Endothelial cell of umbilical vein (primary cell): ENCODE measurements at regions not wholly inside any gene's neighbourhood (a gene's known extent, or its start where the extent isn't known, plus 50 kb on each side); places are given as distances from the start of the nearest gene placed in this dataset.

ENCODE experiments used
- BruUV-seq: library from RNA; stranded (reverse); fragments of 400-500 nt; replicated peaks from 2 replicates; lab custom pipeline; 2021; lab: Mats Ljungman, UMichigan
- CTCF ChIA-PET: fragments of 300-600, 350-600 bp; sonication (Branson Sonifier 250); formaldehyde crosslinking; loops from one replicate; lab custom pipeline; 2021; ENCODE audit warnings: antibody characterized with exemption, inconsistent platforms; lab: Charles Lee
- POLR2A ChIA-PET: fragments of 300-600, 350-600 bp; sonication (Branson Sonifier 250); formaldehyde crosslinking; loops from one replicate; lab custom pipeline; 2021; ENCODE audit warnings: antibody characterized with exemption, inconsistent platforms; lab: Charles Lee
- DNase-seq: peaks from one replicate; pipeline ENCODE4 v3.0.0-alpha.2; 2011; ENCODE audit warnings: low read depth, low spot score
- FAIRE-seq: peaks from 2 replicates; lab custom pipeline; 2011; peaks lifted over from hg19 to GRCh38; lab: Jason Lieb, UNC
- H2AFZ ChIP-seq: 2 replicates; pipeline ENCODE4 v1.6.0; 2012; ENCODE audit warnings: low read depth, low read length, control low read depth, inconsistent platforms
- H3K27ac ChIP-seq: 2 replicates; pipeline ENCODE4 v1.5.1; 2011; ENCODE audit warnings: low read depth, mild to moderate bottlenecking, control low read depth, low read length, moderate library complexity; ENCODE audit not compliant: insufficient read depth
- H3K27me3 ChIP-seq, 2 experiments: 2 replicates each; pipeline versions ENCODE4 v1.6.0 to v1.6.1; 2011; ENCODE audit warnings: low read length in 2 of 2, mixed read lengths in 1 of 2; ENCODE audit not compliant: control insufficient read depth in 2 of 2, insufficient read depth in 2 of 2
- H3K36me3 ChIP-seq, 2 experiments: 2 replicates in 1 of 2; 3 replicates in 1 of 2; pipeline ENCODE4 v1.5.1; 2011; ENCODE audit warnings: low read length in 2 of 2, mild to moderate bottlenecking in 1 of 2, moderate library complexity in 1 of 2; ENCODE audit not compliant: control insufficient read depth in 2 of 2, insufficient read depth in 2 of 2; ENCODE audit errors: extremely low read depth in 1 of 2
- H3K4me1 ChIP-seq: 3 replicates; pipeline ENCODE4 v1.5.1; 2011; ENCODE audit warnings: mild to moderate bottlenecking, low read length; ENCODE audit not compliant: control insufficient read depth, insufficient read depth; ENCODE audit errors: extremely low read depth
- H3K4me2 ChIP-seq: 2 replicates; pipeline ENCODE4 v1.6.1; 2011; ENCODE audit warnings: low read length, control low read depth, mixed read lengths; ENCODE audit not compliant: insufficient read depth
- H3K4me3 ChIP-seq, 3 experiments: fragments of 200-600 bp in 1 of 3; sonication (generic), shearing (Covaris generic) in 1 of 3; replicated peaks in 1 of 3; 2 replicates each; pipeline ENCODE4 v1.5.1; 2011 to 2016; ENCODE audit warnings: control low read depth in 3 of 3, low read length in 3 of 3, mild to moderate bottlenecking in 2 of 3, inconsistent platforms in 1 of 3, low read depth in 1 of 3, moderate library complexity in 1 of 3; ENCODE audit not compliant: insufficient read depth in 1 of 3
- H3K79me2 ChIP-seq: 2 replicates; pipeline ENCODE4 v1.6.0; 2012; ENCODE audit warnings: low read length, inconsistent platforms; ENCODE audit not compliant: control insufficient read depth, insufficient read depth
- H3K9ac ChIP-seq: replicated peaks from 2 replicates; pipeline ENCODE3; 2011; ENCODE audit warnings: low read length, control low read depth; ENCODE audit not compliant: insufficient read depth; ENCODE audit errors: extremely low read depth
- H3K9me1 ChIP-seq: replicated peaks from 3 replicates; pipeline ENCODE4 v1.6.0; 2011; ENCODE audit warnings: mild to moderate bottlenecking, low read length; ENCODE audit not compliant: control insufficient read depth, insufficient read depth; ENCODE audit errors: extremely low read depth
- H3K9me3 ChIP-seq: replicated peaks from 2 replicates; pipeline ENCODE4 v1.5.1; 2012; ENCODE audit warnings: low read length, inconsistent platforms; ENCODE audit not compliant: control insufficient read depth, insufficient read depth
- H4K20me1 ChIP-seq: replicated peaks from 2 replicates; pipeline ENCODE3; 2011; ENCODE audit warnings: mild to moderate bottlenecking, low read length; ENCODE audit not compliant: control insufficient read depth, insufficient read depth; ENCODE audit errors: extremely low read depth
- CTCF ChIP-seq, 2 donors: IDR thresholded peaks; 1 replicate in 1 of 2; 2 replicates in 1 of 2; pipeline ENCODE4 v1.5.1; 2011; ENCODE audit warnings: low read length in 2 of 2, mild to moderate bottlenecking in 2 of 2, moderate library complexity in 2 of 2, control low read depth in 1 of 2, inconsistent platforms in 1 of 2, low read depth in 1 of 2; ENCODE audit not compliant: insufficient read depth in 1 of 2; ENCODE audit errors: extremely low read depth in 1 of 2
- EZH2 ChIP-seq: IDR thresholded peaks from 2 replicates; pipeline ENCODE4 v1.6.1; 2012; ENCODE audit warnings: borderline replicate concordance, low read depth, mild to moderate bottlenecking, moderate library complexity, low read length, inconsistent platforms; ENCODE audit not compliant: severe bottlenecking
- FOS ChIP-seq: IDR thresholded peaks from 2 replicates; pipeline ENCODE4 v1.6.1; 2011; ENCODE audit warnings: mild to moderate bottlenecking, low read length, moderate library complexity, borderline replicate concordance; ENCODE audit not compliant: insufficient read depth
- GATA2 ChIP-seq: IDR thresholded peaks from 2 replicates; pipeline ENCODE4 v1.7.0; 2011; ENCODE audit warnings: low read depth, mild to moderate bottlenecking, moderate library complexity, mixed read lengths, low read length; ENCODE audit not compliant: insufficient read length, insufficient read depth
- JUN ChIP-seq: IDR thresholded peaks from 2 replicates; pipeline ENCODE4 v1.6.1; 2011; ENCODE audit warnings: borderline replicate concordance, low read depth; ENCODE audit not compliant: insufficient read length, insufficient read depth
- MYC ChIP-seq: IDR thresholded peaks from one replicate; pipeline ENCODE4 v1.6.1; 2011; ENCODE audit warnings: mild to moderate bottlenecking, low read depth, low read length
- POLR2A ChIP-seq: IDR thresholded peaks from 2 replicates; pipeline ENCODE4 v1.6.1; 2012; ENCODE audit warnings: low read depth, mild to moderate bottlenecking, control low read depth, low read length
- POLR2AphosphoS5 ChIP-seq: IDR thresholded peaks from 2 replicates; pipeline ENCODE4 v1.6.1; 2012; ENCODE audit warnings: low read depth, mild to moderate bottlenecking, control low read depth, low read length, moderate library complexity; ENCODE audit not compliant: insufficient read depth
- dilution Hi-C: fragments of 300-500 bp; cut with MboI; formaldehyde crosslinking; loops from one replicate; pipeline ENCODE4 v1.15.0; 2019; ENCODE audit warnings: low sequenced_read_pairs; ENCODE audit not compliant: extremely low pct_ligation_motif_present
- intact Hi-C: fragments of 100-400 bp; cut with micrococcal nuclease; formaldehyde crosslinking; loops from one replicate; pipeline ENCODE4 v1.10.0; 2022
- TF ChIP-seq, protein P1 (sequence below): IDR thresholded peaks from 2 replicates; pipeline ENCODE4 v1.6.1; 2011; ENCODE audit not compliant: insufficient read depth, insufficient read length

DNA sequence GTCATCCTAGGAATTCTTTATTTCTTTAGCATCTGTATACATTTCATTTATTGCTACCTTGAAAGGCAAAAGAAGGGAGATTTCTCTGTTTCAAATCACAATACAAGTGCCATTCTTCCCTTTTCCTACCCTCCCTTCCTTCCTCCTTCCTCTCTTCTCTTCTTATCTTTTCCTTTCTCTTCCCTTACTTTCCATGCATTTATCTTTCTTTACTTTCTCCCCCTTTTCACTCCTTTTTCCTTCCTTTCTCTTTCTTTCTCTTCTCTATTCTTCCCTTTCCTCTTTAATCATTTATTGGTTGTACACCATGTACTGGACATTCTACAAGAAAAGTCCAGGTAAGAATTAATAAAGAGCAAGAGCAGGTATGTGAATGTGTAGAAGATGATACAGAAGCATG, 251.0 kb upstream of the PEX5L start:
- dilution Hi-C loops: no loop called here
- Histone ChIP-seq H3K9me3 (no peaks in the 10 kb centered on the region), H3K9me1 (no peaks in the 10 kb centered on the region), H3K4me3 (no peak overlapping the region), H3K79me2 (no peaks in the 10 kb centered on the region), H3K4me2 (no peak overlapping the region), H3K4me1 (no peaks in the 10 kb centered on the region), H3K27me3 (no peaks in the 10 kb centered on the region), H3K27ac (no peak overlapping the region), H3K36me3 (no peaks in the 10 kb centered on the region), H4K20me1 (no peaks in the 10 kb centered on the region), H2AFZ (no peak overlapping the region), H3K9ac (no peak overlapping the region)
- CTCF ChIA-PET: no interaction called here
- POLR2A ChIA-PET: no interaction called here
- intact Hi-C loops: no loop called here
- DNase-seq (no peak), FAIRE-seq (no peak)
- no peak for TF ChIP-seq CTCF (IDR thresholded peaks at IDR 0.05; ENCODE audit: extremely low read depth in 1 of 2, insufficient read depth in 1 of 2, low read depth in 1 of 2, low read length in 2 of 2)
- TF ChIP-seq JUN: no peak
- TF ChIP-seq EZH2: no peak
- TF ChIP-seq, protein P1, sequence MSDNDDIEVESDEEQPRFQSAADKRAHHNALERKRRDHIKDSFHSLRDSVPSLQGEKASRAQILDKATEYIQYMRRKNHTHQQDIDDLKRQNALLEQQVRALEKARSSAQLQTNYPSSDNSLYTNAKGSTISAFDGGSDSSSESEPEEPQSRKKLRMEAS: no peak
- no peak for TF ChIP-seq MYC
- TF ChIP-seq POLR2A: no peak
- no peak for TF ChIP-seq FOS
- TF ChIP-seq GATA2: no peak
- no peak for TF ChIP-seq POLR2AphosphoS5
- no TSS peak for BruUV-seq
